SKM-1 (cell line): ENCODE measurements at regions not wholly inside any gene's neighbourhood (a gene's known extent, or its start where the extent isn't known, plus 50 kb on each side); places are given as distances from the start of the nearest gene placed in this dataset.
"Not testable (repeated sequence)": the region's sequence is repeated elsewhere in the genome, so short reads cannot be mapped to it uniquely, and the experiment has no call there.

Source experiments
- DNase-seq: peaks from one replicate; lab custom pipeline; 2025; ENCODE audit not compliant: unreplicated experiment; lab: John Stamatoyannopoulos, UW

DNA sequence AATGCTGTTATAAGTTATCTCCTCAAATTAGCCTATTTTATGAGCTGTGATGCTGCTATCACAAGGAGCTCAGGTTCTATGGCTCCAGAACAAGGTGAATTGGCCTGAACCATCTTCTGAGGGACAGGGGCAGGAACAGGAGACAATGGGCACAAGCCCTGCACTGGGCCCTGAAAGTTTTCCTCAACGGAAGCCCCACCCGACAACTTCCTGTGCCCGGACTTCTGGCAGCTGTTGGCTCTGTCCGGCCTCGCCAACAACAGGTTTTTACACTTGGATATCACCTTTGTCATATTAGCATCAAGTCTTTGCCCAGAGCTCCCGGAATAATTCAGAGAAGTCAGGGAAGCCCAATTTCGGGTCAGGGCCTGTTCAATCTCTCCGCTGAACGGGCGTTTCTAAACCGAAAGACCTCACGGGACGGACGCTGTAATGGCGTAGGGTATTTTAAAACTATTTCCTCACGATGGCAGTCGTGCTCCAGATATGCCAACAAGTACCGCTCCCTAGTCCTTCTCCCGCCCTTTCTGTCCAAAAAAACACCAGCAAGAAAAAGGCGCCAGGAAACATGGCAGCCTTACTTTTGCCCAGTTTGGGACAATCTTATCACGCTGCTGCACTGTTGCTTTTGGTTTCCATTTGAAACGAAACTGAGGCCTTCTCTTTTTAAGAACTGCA lies 201.0 kb upstream of the STK26 start:
- no peak for DNase-seq

DNA sequence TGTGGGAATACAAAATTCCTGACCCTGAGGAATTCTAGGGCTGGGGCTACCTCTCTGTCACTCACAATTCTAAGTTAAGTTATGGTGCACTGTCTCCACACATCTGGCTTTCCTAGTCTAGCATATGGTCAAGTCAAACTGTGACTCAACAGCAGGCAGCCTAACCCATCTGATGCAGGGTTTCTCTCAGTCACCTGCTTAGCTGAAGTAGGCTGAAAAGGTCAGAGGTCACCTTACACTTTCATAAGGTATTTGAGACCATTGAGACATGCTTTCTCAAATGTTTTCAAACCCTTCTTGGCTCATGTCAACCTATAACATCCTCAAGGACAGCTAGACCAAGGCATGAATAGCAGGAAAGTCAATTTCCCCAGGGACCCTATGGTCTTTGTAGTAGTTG lies 196.5 kb upstream of the STK26 start:
- DNase-seq: no peak

DNA sequence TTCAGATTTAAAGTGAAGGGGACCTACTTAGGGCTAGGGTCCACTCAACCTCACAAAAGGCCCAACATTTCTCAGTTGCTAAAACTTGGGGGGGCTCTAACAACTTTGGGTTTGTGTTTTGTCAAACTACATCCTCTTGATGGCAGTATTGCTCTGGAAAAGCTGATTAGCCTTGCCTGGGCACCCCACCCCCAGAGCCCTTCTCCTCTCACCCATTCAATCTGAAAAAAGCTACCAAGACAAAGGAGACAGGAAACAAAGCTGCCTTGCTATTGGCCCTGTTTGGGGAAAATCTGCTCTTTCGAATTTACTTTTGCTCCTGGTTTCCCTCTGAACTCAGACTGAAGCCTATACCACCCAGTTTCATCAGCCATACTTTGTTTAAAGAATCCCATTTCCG lies 195.2 kb upstream of the STK26 start:
- no peak for DNase-seq

DNA sequence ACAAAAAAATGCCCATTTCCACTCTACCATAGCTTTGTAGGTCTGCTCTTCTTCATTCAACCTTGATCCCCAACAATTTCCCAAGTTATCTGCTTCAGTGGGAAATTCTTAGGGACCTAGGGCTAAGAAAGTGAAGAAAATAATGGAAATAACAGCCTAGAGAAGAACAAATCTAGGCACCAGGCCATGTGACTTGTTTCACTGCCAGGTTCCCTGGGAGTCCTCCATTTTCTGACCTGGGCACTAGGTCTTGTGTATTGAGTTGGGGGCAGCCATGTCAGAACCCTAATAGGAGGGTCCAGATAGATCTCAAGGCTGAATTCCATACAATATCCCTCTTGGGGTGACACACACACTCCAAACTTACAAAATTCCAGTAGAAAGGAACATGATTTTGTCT lies 194.6 kb upstream of the STK26 start:
- DNase-seq: no peak

DNA sequence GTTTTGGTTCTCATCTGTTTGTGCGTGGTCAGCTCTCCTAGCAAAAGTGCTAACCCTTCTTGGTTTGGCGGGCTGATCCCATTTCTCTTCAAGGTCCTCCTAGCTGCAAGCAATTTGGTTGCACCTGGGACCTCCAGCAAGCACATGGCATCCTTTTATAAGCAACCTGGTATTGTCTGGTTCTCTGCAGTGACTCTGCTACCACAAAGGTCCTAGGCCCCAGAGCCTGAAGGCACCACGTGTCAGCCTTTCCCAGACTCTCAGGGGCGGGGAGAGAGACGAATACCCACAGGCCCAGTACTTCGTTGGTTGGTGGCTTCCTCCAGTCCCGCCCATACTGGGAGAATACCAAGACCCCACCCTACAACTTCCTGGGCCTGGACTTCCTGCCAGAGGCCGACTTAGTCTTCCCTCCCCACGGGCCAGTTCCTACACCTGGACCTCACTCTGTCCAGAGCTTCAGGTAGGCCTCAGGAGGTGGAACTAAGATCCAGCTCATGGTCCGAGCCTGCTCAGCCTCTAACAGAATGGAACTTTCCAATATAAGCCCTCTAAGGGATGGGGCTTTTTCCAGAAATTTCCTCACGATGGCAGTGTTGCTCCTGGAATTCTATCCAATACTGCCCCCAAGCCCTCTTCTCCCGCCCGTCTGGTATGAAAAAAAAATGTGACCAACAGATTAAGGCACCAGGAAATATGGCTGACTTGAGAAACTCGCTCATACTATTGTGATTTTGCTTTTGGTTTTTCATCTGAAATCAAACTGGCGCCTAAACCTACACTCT lies 192.5 kb upstream of the STK26 start:
- DNase-seq: no peak

DNA sequence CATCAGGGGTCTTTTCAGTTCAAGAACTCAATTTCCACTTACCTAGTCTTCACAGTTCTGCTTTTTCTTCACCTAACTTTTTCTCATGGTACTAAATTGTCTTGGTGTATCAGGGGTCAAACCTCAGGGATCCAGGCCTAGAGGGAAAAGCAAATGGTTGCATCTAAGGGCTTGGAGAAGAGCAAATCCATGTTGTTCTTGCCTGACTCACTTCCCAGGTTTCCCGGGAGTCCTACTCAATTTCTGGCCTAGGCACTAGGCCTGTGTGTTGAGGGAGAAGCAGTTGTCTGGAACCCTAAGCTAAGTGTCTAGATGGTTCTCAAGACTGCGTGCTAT lies 191.9 kb upstream of the STK26 start:
- no peak for DNase-seq

DNA sequence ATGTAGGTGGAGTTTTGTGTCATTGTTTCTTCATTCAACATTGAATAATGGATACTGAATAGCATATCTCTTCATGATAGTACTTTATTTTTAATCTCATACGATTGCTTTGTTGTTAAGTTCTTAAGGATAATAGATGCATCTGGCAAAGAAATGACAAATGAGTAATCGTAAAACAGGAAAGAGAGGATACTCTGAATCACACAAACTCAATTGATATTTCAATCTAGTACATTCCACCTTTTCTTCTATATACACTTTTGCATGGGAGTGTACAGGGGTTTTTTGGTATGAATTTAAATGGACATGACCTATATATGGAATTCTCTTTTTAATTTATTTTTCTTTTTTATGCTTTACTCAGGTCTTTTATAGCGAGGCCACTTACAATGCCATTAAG lies 186.9 kb upstream of the STK26 start:
- no peak for DNase-seq

DNA sequence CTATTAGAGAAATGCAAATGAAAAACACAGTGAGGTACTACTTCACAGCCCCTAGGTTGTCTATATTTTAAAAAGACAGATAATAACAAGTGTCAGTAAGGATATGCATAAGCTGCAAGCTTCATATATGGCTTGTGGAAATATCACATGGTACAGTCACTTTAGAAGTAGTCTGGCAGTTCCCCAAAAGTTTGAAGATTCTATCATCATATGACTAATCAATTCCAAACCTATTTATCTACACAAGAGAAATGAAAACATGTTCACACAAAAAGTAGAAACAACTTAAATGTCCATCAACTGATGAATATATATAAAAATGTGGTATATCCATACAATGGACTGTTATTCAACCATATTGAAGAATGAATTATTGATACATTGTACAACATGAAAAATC lies 185.8 kb upstream of the STK26 start:
- DNase-seq: no peak

DNA sequence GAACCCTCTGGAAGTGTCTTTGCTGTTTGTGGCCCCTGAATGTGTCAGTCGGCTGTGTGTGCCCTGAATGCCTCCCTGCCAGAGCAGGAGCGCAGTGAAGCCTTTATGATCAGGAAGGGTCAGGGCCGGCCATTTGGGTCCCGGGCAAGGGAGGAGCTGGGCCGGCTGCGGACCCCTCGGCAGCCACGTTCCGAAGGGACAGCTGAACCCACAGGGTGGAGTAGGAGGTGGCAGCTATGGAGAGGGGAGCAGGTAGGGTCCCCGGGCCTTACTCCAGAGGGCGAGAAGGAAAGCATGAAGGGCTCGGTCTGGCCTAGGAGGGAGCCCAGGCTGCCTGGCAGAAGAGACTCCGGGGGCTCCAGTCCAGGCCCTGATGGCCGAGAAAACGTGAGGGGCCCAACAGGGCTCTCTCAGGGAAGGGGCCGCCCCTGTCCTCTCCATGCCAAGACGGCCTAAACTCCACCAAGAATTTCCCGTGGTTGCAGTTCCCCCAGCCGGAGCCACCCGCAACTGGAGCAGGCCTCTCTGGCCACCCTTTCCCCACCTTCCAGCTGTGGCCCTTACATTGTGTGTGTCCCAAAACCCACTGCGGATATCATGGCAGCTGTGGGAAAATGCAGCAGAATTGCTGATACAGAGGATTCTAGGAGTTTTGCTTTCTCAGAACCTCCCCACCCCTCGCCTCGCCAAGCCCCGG lies 182.2 kb upstream of the STK26 start:
- no peak for DNase-seq

DNA sequence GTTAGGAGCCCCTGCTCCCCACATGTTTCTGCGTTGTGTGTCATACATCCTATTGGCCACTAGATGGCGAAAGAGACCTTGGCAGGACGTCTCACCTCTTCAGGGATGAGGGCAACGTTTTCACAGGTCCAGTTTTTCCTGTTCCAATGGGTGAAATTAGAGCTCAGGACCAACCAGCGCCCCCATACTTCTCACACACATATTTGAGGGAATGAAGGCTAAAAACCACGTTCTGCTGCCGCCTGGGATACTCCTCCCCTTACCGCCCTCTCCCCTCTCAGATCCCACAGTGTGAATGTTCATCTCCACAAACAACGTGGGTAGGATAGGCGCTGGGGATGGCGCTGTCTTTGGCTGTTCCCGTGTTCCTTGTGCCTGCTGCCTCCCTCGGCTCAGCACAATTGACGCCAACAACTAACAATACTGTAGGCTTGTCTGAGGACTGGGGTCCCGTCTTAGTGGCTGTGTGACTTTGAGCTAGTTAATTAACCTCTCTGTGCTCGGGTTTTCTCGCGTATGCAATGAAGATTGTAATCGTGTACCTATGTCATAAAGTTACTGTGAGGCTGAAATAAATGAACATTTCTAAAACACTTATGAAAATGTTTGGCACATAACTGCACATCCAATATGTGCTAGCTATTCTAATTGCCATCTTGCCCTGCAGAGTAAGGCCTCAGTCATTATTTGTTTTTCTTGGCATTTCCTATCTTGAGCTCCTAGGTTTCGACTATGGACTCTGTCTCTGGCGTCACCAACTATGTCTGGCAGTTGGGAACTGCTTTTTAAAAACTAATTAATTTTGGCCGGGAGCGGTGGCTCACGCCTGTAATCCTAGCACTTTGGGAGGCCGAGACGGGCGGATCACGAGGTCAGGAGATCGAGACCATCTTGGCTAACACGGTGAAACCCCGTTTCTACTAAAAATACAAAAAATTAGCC lies 181.3 kb upstream of the STK26 start:
- no peak for DNase-seq

DNA sequence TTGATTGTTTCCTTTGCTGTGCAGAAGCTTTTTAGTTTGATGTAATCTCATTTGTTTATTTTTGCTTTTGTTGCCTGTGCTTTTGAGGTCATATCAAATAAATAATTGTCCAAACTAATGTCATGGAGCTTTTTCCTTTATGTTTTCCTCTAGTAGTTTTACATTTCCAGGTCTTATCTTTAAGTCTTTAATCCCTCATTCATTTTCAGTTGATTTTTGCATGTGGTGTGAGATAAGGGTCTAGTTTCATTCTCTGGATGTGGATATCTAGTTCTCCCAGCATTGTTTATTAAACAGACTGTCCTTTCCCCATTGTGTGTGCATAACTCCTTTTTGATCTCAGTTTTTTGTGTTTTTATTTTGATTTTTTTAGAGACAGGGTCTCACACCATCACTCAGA lies 179.1 kb upstream of the STK26 start:
- no peak for DNase-seq

DNA sequence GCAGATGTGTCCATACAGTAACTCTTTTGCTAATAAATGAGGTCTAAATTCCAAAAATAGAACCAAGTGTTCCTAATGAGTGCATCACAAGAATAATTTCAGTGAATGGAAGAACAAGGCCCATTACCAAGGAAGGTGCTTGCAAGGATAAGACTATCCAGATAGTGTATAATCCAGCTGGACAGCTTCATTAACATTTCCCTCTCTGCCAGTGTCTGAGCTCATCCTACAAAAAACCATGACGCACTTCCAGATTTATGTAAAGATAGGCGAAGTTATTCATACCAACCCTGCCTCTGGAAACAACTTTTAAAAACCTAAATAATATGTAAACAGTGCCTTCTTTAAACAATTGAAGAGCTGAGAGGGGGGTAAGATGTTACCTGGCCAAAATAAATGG lies 177.9 kb upstream of the STK26 start:
- DNase-seq: no peak

DNA sequence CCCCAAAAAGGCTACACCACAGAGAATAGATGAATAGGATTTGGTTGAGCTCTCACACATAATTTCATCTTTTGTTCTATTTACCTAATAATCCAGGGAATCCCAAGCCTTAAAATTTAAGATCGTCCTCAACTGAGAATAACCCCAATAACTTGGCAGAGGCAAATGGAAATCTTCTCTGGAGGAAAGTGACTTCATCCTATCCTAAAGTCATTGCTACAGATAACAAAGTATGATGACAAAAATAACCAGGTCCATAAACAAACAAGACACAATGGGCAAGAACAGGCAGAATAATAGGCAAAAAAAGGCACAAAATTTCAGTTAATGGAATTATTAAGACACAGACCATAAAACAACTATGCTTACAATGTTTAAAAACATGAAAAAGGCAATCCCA lies 177.3 kb upstream of the STK26 start:
- DNase-seq: no peak

DNA sequence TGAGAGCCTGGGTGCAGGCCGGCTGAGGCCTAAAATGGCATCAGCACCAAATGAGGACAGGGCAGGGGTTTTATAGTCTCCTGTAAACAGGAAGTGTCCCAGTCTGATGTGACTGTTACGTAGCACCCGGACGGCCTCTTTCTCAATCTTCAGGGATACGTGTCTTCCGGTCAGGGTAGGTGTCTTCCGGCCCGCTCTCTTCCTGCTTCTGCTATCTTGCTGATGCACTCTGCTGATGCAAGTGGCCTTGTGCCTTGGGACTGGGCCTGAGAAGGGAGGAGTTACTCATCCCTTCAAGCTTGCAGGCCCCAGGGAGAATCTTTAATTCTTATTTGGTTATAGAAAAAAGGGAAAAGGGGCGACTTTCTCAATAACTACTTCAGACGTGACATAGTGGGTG lies 172.1 kb upstream of the STK26 start:
- not testable (repeated sequence) for DNase-seq

DNA sequence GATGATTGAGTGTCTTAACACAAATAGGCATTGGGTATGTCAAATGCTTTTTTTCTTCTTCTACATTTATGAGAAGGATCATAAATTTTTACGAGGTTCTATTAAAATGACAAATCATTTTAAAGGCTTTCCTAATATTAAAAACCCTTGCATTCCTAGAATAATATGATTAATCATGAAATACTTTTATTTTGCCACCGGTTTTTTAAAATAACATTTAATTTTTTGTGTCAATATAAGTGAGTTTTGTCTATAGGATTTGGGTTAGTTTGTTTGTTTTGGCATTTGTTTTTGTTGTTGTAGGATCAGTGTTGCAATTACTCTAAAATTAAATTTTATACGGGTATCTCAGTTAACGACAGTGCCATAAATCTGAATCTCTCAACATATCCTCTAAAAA lies 169.7 kb upstream of the STK26 start:
- no peak for DNase-seq

DNA sequence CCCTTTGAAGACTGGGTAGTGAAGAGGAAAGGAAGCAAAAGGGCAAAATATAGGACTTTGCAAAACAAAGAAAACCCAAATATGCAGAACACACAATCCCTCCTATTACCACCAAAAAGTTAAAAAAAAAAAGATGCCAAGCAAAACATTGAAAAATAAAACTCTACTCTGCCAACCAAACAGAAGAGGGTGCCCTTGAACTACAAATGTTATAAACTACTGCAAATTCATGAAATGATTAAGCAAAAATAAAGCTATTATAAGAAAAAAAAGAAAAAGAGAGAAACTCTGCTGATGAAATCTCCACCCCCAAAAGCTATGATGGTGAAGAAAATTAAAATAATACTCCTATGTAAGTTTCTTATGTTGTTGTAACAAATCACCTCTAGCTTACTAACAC lies 168.5 kb upstream of the STK26 start:
- DNase-seq: no peak

DNA sequence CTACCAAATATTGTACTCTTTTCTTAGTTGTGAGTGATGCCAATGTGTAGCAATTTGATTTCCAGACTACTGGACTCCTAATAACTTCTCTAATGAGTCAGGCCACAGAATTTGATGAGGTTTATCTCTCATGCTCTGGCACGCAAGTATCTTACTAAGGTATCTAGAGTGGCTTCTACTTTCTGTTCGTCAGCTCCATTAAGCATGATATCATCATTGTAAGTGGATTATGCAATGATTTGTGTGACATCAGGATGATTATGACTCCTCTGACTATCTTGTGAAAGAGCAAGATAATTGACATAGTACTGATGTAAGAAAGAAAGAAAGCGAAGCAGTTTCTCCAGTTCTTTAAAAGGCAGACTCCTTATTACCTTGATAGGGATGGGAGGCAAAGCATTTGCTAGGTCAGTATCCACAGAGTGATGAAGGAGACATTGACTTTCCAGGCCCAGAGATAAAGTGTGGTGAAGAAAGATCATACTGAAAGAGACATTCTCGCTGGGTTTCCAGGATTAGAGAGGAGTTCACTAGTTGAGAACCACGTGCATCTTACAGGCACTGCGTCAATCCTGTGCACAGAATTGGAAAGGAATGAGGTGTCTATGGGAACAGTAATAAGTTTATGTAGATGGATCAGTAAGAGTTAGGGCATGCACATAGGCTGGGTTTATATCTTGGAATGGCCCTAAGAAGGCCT lies 161.9 kb upstream of the STK26 start:
- no peak for DNase-seq

DNA sequence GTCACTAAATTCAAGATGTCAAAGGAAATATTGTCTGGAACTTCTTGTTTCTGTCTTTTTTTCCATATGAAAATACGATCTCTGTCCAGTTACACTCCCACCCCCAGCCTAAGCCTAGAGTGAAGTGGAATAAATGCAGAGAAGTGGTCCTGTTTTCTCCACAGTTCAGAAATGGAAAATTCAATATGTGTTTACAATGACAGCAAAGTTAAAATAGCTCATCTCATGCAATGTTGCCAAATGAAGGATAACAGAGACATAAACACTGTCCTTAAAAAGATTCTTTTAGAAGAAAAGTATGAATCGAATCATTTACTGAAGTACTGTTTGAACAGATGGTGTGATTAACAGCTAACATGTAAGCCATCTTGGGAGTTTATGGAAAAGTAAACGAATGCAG lies 160.8 kb upstream of the STK26 start:
- no peak for DNase-seq

DNA sequence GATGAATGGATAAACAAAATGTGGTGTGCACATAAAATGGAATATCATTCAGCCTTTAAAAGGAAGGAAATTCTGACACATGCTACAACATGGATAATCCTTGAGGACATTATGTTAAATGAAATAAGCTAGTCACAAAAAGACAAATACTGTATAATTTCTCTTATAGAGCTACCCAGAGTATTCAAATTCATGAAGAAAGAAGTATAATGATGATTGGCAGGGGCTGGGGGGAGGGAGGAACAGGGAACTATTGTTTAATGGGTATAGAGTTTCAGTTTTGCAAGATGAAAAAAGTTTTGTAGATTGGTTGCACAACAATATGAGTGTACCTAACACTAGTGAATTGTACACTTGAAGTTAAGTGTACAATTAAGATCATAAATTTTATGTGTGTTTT lies 153.9 kb upstream of the STK26 start:
- no peak for DNase-seq

DNA sequence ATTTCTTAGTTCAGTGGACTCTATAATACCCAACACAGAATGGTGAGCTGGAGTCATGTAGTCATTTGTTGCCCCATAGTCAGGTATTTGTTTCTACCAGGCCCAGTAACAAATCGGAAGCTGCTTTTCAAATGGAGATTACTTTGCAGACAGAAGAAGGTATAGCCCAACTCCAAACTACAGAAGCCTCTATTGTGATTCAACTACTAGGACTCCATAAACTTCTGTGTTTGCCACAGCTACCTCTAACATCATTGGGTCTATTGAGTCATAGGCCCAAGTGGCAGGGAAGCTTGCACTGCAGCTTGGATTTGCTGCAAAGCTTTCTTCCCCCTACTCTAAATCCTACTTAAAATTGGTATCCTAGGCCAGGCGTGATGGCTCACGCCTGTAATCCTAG lies 148.8 kb upstream of the STK26 start:
- no peak for DNase-seq

DNA sequence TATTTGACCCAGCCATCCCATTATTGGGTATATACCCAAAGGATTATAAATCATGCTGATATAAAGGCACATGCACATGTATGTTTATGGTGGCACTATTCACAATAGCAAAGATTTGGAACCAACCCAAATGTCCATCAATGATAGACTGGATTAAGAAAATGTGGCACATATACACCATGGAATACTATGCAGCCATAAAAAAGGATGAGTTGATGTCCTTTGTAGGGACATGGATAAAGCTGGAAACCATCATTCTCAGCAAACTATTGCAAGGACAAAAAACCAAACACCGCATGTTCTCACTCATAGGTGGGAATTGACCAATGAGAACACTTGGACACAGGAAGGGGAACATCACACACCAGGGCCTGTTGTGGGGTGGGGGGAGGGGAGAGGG lies 147.3 kb upstream of the STK26 start:
- DNase-seq: not testable (repeated sequence)
